NCI-H345 (cell line): ENCODE measurements at regions not wholly inside any gene's neighbourhood (a gene's known extent, or its start where the extent isn't known, plus 50 kb on each side); places are given as distances from the start of the nearest gene placed in this dataset.
"Not testable (repeated sequence)": the region's sequence is repeated elsewhere in the genome, so short reads cannot be mapped to it uniquely, and the experiment has no call there.

Source experiments
- DNase-seq: peaks from one replicate; lab custom pipeline; 2025; lab: John Stamatoyannopoulos, UW

GRCh38 chr11:81574301-81574700 lies 1159.4 kb downstream of the FAM181B start:
- DNase-seq: no peak

- no peak for DNase-seq
Observed at GRCh38 chr11:81573367-81573766, 1160.3 kb downstream of the FAM181B start.

- DNase-seq: no peak
Observed at GRCh38 chr11:81570669-81571068, 1163.0 kb downstream of the FAM181B start.

- DNase-seq: no peak
Observed at GRCh38 chr11:81569999-81570398, 1163.7 kb downstream of the FAM181B start.

- DNase-seq: no peak
Observed at GRCh38 chr11:81568918-81569317, 1164.7 kb downstream of the FAM181B start.

- no peak for DNase-seq
Observed at GRCh38 chr11:81548123-81548522, 1185.5 kb downstream of the FAM181B start.

- not testable (repeated sequence) for DNase-seq
Observed at GRCh38 chr11:81539806-81540205, 1193.9 kb downstream of the FAM181B start.

- DNase-seq: no peak
Observed at GRCh38 chr11:81515566-81515965, 1218.1 kb downstream of the FAM181B start.

- DNase-seq: peak; percentile 32
Observed at GRCh38 chr11:81497202-81497804, 1236.4 kb downstream of the FAM181B start.

- DNase-seq: no peak
Observed at GRCh38 chr11:81496601-81497000, 1237.1 kb downstream of the FAM181B start.

GRCh38 chr11:81495699-81496292 lies 1237.9 kb downstream of the FAM181B start:
- no peak for DNase-seq

GRCh38 chr11:81494431-81494830 lies 1239.2 kb downstream of the FAM181B start:
- DNase-seq: no peak

GRCh38 chr11:81492923-81493445 lies 1240.7 kb downstream of the FAM181B start:
- DNase-seq: no peak

- no peak for DNase-seq
Observed at GRCh38 chr11:81487109-81487508, 1246.6 kb downstream of the FAM181B start.

- DNase-seq: no peak
Observed at GRCh38 chr11:81484196-81484595, 1249.5 kb downstream of the FAM181B start.

- no peak for DNase-seq
Observed at GRCh38 chr11:81477277-81477676, 1256.4 kb downstream of the FAM181B start.

- no peak for DNase-seq
Observed at GRCh38 chr11:81476345-81476744, 1257.3 kb downstream of the FAM181B start.

- no peak for DNase-seq
Observed at GRCh38 chr11:81472646-81473045, 1261.0 kb downstream of the FAM181B start.

GRCh38 chr11:81470446-81470845 lies 1263.2 kb downstream of the FAM181B start:
- no peak for DNase-seq

GRCh38 chr11:81459766-81460306 lies 1273.8 kb downstream of the FAM181B start:
- DNase-seq: no peak

GRCh38 chr11:81449588-81450156 lies 1284.0 kb downstream of the FAM181B start:
- DNase-seq: no peak

GRCh38 chr11:81444297-81444696 lies 1289.4 kb downstream of the FAM181B start:
- DNase-seq: no peak

GRCh38 chr11:81432333-81432732 lies 1301.3 kb downstream of the FAM181B start:
- DNase-seq: no peak
